Keratinocyte (primary cell): ENCODE measurements at regions not wholly inside any gene's neighbourhood (a gene's known extent, or its start where the extent isn't known, plus 50 kb on each side); places are given as distances from the start of the nearest gene placed in this dataset.

Experiments
- DNase-seq: peaks from one replicate; pipeline ENCODE4 v3.0.0-alpha.2; 2011; ENCODE audit warnings: low read depth, missing footprints, low spot score
- FAIRE-seq: peaks from 2 replicates; lab custom pipeline; 2011; peaks lifted over from hg19 to GRCh38; lab: Jason Lieb, UNC
- H2AFZ ChIP-seq: 2 replicates; pipeline ENCODE4 v1.6.0; 2012; ENCODE audit warnings: low read length, control low read depth, inconsistent platforms; ENCODE audit not compliant: control insufficient read depth
- H3K27ac ChIP-seq: 2 replicates; pipeline ENCODE4 v1.5.1; 2011; ENCODE audit warnings: low read length; ENCODE audit not compliant: control insufficient read depth, insufficient read depth
- H3K27me3 ChIP-seq: 3 replicates; pipeline ENCODE4 v1.6.0; 2011; ENCODE audit warnings: low read length; ENCODE audit not compliant: control insufficient read depth, insufficient read depth; ENCODE audit errors: extremely low read depth
- H3K36me3 ChIP-seq, 2 experiments: 2 replicates in 1 of 2; 3 replicates in 1 of 2; pipeline ENCODE4 v1.5.1; 2011; ENCODE audit warnings: low read length in 2 of 2, mild to moderate bottlenecking in 1 of 2; ENCODE audit not compliant: control insufficient read depth in 2 of 2, insufficient read depth in 2 of 2; ENCODE audit errors: extremely low read depth in 1 of 2
- H3K4me1 ChIP-seq: 3 replicates; pipeline ENCODE4 v1.5.1; 2011; ENCODE audit warnings: low read length; ENCODE audit not compliant: control insufficient read depth, insufficient read depth; ENCODE audit errors: extremely low read depth
- H3K4me2 ChIP-seq: 3 replicates; pipeline ENCODE4 v1.6.0; 2011; ENCODE audit warnings: low read depth, low read length; ENCODE audit not compliant: control insufficient read depth, insufficient read depth; ENCODE audit errors: extremely low read depth
- H3K4me3 ChIP-seq, 3 experiments: fragments of 200-600 bp in 1 of 3; sonication (generic) in 1 of 3; 2 replicates in 2 of 3; 3 replicates in 1 of 3; pipeline ENCODE4 v1.5.1; 2011 to 2016; ENCODE audit warnings: low read length in 3 of 3, mild to moderate bottlenecking in 3 of 3, control low read depth in 2 of 3, inconsistent platforms in 1 of 3, low read depth in 1 of 3, mixed read lengths in 1 of 3, mixed run types in 1 of 3, moderate library complexity in 1 of 3; ENCODE audit not compliant: control insufficient read depth in 2 of 3, insufficient read depth in 2 of 3; ENCODE audit errors: extremely low read depth in 1 of 3
- H3K79me2 ChIP-seq: 2 replicates; pipeline ENCODE4 v1.6.0; 2012; ENCODE audit warnings: low read length; ENCODE audit not compliant: control insufficient read depth, insufficient read depth
- H3K9ac ChIP-seq: 3 replicates; pipeline ENCODE4 v1.6.0; 2011; ENCODE audit warnings: low read length; ENCODE audit not compliant: control insufficient read depth, insufficient read depth; ENCODE audit errors: extremely low read depth
- H3K9me1 ChIP-seq: 3 replicates; pipeline ENCODE4 v1.6.0; 2011; ENCODE audit warnings: low read length; ENCODE audit not compliant: control insufficient read depth, insufficient read depth; ENCODE audit errors: extremely low read depth
- H3K9me3 ChIP-seq: 2 replicates; pipeline ENCODE4 v1.5.1; 2012; ENCODE audit warnings: low read depth, low read length; ENCODE audit not compliant: control insufficient read depth
- H4K20me1 ChIP-seq: 3 replicates; pipeline ENCODE4 v1.6.0; 2011; ENCODE audit warnings: low read length; ENCODE audit not compliant: control insufficient read depth, insufficient read depth; ENCODE audit errors: extremely low read depth
- EZH2 ChIP-seq: IDR thresholded peaks from one replicate; pipeline ENCODE4 v1.6.1; 2012; ENCODE audit warnings: inconsistent platforms, mild to moderate bottlenecking, low read length, moderate library complexity
- dilution Hi-C: fragments of 300-500 bp; cut with MboI; formaldehyde crosslinking; loops from one replicate; pipeline ENCODE4 v1.7.0; 2020; ENCODE audit warnings: low sequenced_read_pairs; ENCODE audit not compliant: extremely low pct_ligation_motif_present
- TF ChIP-seq, protein P1 (sequence below), 3 experiments: IDR thresholded peaks in 1 of 3; conservative IDR thresholded peaks in 1 of 3; optimal IDR thresholded peaks in 1 of 3; 2 replicates in 2 of 3; 3 replicates in 1 of 3; pipeline versions ENCODE3 to v1.5.1; 2011; ENCODE audit warnings: low read length in 3 of 3, mild to moderate bottlenecking in 3 of 3, moderate library complexity in 2 of 3, control low read depth in 1 of 3, inconsistent platforms in 1 of 3; ENCODE audit not compliant: insufficient read depth in 2 of 3; ENCODE audit errors: extremely low read depth in 1 of 3

- H3K27me3 ChIP-seq: peaks cover 26% of the 10 kb centered on the region
- H3K4me3 ChIP-seq: no peak overlapping the region
- no peaks in the 10 kb centered on the region for H4K20me1 ChIP-seq
- peaks cover 7% of the 10 kb centered on the region for H3K4me1 ChIP-seq
- no peak overlapping the region for H2AFZ ChIP-seq
- H3K36me3 ChIP-seq: no peaks in the 10 kb centered on the region
- no peak overlapping the region for H3K9ac ChIP-seq
- H3K9me3 ChIP-seq: no peaks in the 10 kb centered on the region
- DNase-seq: no peak
- TF ChIP-seq EZH2: no peak
- TF ChIP-seq, protein P1, sequence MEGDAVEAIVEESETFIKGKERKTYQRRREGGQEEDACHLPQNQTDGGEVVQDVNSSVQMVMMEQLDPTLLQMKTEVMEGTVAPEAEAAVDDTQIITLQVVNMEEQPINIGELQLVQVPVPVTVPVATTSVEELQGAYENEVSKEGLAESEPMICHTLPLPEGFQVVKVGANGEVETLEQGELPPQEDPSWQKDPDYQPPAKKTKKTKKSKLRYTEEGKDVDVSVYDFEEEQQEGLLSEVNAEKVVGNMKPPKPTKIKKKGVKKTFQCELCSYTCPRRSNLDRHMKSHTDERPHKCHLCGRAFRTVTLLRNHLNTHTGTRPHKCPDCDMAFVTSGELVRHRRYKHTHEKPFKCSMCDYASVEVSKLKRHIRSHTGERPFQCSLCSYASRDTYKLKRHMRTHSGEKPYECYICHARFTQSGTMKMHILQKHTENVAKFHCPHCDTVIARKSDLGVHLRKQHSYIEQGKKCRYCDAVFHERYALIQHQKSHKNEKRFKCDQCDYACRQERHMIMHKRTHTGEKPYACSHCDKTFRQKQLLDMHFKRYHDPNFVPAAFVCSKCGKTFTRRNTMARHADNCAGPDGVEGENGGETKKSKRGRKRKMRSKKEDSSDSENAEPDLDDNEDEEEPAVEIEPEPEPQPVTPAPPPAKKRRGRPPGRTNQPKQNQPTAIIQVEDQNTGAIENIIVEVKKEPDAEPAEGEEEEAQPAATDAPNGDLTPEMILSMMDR (optimal IDR thresholded peaks at IDR 0.05 in 1 of 3, IDR thresholded peaks at IDR 0.05 in 1 of 3, conservative IDR thresholded peaks at IDR 0.05 in 1 of 3; ENCODE audit: extremely low read depth in 1 of 3, insufficient read depth in 2 of 3, low read length in 3 of 3): no peak
- FAIRE-seq: no peak
- H3K4me2 ChIP-seq: no peak overlapping the region
- H3K9me1 ChIP-seq: no peaks in the 10 kb centered on the region
- H3K27ac ChIP-seq: no peak overlapping the region
- H3K79me2 ChIP-seq: no peaks in the 10 kb centered on the region
- dilution Hi-C loops: no loop called here
These were observed 206.5 kb downstream of the TTC8 start for GRCh38 chr14:89030921-89031320.

DNA sequence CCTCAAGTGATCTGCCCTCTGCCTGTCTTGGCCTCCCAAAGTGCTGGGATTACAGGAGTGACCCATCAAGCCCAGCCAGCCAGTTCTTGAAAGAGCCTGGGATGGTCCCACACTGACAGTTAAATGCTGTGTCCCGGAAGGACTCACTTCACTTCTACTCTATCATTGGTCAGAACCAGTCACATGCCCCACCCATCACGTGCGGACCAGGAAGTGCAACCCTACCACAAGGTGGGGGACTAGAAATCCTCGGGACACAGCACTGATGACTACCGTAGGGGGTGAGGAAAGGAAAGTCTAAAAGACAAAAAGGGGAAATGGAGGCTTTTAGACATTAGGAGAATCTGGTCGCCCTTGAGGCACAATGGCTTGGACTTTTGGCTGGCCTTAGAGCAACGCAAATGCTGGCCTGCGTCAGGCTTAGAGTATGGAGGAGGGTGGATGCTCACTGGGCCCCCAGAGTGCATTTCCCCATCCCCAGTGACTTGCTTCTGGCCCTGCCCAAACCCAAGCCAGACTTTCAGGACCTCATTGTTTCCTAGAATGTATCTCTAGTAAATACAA is 207.7 kb downstream of the TTC8 start:
- Histone ChIP-seq H3K4me3 (no peak overlapping the region), H3K4me1 (peaks cover 4% of the 10 kb centered on the region), H3K27ac (no peak overlapping the region), H3K36me3 (no peaks in the 10 kb centered on the region), H3K9me1 (no peaks in the 10 kb centered on the region), H3K9me3 (no peaks in the 10 kb centered on the region), H3K79me2 (no peaks in the 10 kb centered on the region), H3K27me3 (peaks cover 18% of the 10 kb centered on the region), H2AFZ (no peak overlapping the region), H3K9ac (no peak overlapping the region), H3K4me2 (no peak overlapping the region), H4K20me1 (no peaks in the 10 kb centered on the region)
- dilution Hi-C loops: no loop called here
- TF ChIP-seq, protein P1 (optimal IDR thresholded peaks at IDR 0.05 in 1 of 3, IDR thresholded peaks at IDR 0.05 in 1 of 3, conservative IDR thresholded peaks at IDR 0.05 in 1 of 3; ENCODE audit: extremely low read depth in 1 of 3, insufficient read depth in 2 of 3, low read length in 3 of 3): no peak
- no peak for TF ChIP-seq EZH2
- FAIRE-seq (no peak), DNase-seq (no peak)
